HG03378 (cell line): ENCODE measurements at regions not wholly inside any gene's neighbourhood (a gene's known extent, or its start where the extent isn't known, plus 50 kb on each side); places are given as distances from the start of the nearest gene placed in this dataset.

Source experiments
- ATAC-seq: cut with Tn5 transposase; IDR thresholded peaks from one replicate; pipeline ENCODE4 v1.9.1; 2021; ENCODE audit warnings: mild to moderate bottlenecking, moderate library complexity; ENCODE audit not compliant: unreplicated experiment

DNA sequence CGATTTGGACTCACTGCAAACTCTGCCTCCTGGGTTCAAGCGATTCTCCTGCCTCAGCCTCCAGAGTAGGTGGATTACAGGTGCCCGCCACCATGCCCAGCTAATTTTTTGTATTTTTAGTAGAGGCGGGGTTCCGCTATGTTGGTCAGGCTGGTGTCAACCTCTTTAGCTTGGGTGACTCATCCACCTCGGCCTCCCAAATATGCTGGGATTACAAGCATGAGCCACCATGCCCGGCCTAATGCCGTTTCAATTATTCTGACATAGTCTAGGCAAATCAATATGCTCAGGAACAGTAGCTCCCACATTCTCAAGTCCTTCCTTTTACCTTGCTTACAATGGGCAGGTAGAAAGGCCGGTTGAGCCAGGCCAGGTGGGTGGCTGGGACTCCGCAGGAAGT lies 82.0 kb upstream of the EEA1 start:
- ATAC-seq, result no peak

DNA sequence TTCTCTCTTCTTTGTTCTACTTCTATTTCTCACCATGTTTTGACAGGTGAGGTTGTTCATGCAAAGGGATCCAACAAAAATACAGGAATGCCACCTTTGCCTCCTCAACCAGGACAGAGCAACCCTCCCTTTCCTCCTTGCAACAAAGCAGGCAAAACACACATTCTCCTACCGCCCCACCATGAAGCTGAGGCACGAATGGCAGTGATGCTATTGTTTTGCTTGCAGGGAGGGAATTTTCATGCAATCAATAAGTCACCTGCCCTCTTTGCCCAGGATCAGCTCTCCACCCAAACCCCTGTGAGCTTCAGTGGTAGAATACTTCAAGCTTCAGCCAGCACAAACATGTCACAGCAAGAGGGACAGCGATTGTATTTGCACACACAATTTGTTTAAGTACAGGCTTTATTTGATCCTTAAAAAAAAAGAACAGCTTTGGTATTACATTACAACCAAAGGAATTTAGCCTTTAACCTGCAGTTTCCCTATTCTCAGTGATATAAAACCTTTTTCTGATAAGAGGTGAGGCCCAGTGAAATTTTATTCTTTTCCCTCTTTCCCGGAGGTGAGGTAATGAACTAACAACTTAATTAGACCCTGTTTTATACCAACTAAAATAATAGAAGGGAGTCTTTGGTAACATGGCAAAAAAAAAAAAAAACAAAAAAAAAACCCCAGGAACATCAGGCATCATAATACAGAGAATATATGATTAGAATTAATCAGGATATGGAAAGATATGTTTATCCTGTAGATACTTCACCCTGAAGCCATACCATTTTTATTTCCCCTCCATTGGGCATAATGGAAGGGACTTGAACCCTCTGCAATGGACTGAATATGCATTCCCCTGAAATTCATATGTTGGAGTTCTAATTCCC lies 87.0 kb upstream of the EEA1 start:
- no peak for ATAC-seq

DNA sequence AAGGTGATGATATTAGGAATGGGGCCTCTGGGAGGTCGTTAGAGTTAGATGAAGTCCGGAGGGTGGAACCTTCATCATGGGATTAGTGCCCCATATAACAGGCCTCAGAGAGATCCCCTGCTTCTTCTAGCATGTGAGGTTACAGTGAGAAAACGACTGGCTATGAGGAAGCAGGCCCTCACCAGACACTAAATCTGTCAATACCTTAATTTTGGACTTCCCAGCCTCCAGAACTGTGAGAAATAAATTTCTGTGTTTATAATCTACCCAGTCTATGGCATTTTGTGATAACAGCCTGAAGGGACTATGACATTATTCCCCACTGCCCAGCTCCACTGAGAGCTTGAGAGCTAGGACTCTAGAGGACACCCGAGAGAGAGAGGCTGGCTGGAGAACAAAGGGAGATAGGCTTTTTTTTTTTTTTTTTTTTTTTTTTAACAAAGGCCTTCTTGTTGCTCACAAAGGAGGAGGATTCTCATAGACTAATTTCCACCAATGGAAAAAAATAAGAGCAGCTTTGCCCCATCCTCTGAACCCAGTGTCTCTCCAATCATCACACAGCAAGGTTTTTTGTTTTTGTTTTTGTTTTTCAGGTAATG lies 87.8 kb upstream of the EEA1 start:
- no peak for ATAC-seq

DNA sequence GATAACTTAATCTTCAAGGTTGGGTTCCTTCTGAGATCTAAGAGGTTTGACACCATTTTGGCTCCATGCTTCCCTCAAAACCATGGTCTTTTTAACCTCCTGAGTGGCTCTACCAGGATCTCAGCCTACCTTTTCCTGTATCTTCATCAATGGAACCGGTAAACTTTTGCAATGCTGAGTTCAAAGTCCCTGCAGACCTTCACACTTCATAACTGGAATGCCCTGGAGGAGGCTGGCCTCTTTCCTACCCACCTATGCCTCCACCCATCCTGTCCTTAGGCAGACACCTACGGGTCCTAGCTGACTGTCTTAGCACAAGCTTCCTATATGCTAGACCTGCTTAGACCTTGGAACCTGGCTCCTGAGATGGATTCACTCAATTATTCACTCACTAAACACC lies 89.5 kb upstream of the EEA1 start:
- no peak for ATAC-seq

DNA sequence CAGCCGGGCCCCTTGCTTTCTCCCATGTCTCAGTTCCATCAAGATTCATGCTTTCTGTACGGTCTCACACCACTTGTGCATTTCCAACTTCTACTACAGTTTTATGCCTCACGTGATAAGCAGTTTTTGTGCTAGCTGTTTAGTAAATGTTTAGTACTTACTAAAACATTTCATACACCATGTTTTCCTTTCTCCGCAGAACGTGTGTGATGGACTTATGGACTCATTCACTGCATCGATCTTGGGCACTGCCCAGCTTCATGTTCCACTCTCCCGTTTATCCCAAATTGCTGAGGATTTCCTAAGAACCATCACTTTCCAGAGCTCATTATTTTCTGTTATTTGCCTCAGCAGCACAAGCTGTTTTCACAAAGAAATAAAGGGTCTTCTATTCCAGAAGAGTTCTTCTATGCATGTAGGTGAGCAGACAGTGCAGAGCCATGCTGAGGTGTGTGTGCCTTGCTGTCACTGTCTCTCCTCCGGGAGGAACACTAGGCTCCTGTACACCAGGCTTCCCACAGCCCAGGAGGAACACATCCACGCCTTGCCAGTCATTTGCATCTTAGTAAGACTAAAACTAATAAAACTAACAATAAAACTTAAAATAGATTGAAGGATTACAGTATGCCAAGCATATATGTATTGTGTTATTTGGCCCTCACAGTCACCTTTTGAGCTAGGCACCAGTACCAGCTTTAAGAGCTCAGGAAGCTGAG lies 90.3 kb upstream of the EEA1 start:
- ATAC-seq, result no peak

DNA sequence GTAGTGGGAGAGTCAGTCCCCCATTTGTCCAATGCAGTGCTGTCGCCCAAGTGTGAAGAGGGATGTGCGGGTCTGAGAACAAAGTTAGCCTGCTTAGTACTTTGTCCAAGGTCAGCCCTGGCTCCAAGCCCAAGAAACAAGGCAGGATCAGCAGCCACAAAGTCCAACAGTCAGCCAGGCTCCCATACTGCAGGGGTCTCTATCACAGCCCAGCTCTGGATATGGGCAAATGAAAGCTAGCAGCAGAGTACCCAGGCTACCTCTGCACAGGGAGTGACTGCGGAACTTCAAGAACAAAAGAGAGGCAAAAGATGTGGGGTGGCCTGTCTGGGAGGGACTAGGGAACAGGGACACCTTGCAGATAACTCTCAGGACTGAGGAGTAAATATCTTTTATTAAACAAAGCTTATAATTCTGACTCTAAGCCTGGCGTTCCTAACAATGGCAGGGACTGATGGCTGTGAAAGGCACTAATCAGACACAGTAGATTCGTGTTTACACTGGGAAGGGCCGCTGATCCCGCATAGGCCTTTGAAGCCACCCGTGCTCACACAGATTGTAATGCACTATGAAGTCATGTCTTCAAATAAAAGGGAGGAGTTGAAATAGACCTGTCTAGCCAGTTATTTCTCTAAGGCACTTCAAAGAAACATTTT lies 91.0 kb upstream of the EEA1 start:
- ATAC-seq, result no peak

DNA sequence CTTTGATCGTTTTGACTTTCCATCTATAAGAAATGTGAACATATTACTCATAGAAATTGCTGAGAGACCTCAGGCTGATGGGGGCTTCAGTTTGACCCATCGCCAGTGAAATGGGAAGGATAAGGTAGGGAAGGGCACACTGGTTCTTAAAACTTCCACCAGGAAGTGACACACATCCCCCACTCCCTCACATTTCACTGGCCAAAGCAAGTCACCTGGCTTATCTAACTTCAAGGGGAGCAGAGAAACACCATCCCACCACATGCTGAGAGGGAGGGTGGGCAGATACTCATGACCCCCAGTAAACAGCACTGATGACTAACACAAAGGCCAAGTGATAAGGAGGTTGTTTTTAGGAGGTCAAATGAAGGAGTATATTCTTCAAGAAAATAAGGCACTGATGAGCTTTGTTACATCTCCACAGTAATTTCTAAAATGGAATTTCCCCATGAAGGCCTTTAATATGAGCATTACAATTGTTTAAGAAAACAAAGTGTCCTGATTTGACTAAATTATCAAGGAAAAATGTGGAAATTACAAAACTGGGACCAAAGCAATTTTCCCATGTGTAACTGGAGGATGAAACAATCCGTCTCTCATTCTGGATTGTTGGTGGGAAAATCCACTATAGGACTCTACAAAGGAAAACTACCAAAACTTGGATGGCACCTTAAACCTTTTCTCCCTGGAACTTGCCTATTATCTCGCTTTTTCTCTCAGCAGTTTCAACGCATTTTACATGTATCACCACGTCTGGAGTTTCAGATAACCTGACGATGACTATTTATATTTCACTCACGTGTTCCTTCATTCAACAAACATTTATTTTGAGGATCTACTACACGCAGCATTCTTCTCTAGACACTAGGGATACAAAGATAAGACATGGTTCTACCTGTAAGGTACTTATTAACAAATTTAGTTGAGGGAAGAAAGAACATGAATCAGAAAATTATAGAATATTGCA lies 91.8 kb upstream of the EEA1 start:
- no peak for ATAC-seq

DNA sequence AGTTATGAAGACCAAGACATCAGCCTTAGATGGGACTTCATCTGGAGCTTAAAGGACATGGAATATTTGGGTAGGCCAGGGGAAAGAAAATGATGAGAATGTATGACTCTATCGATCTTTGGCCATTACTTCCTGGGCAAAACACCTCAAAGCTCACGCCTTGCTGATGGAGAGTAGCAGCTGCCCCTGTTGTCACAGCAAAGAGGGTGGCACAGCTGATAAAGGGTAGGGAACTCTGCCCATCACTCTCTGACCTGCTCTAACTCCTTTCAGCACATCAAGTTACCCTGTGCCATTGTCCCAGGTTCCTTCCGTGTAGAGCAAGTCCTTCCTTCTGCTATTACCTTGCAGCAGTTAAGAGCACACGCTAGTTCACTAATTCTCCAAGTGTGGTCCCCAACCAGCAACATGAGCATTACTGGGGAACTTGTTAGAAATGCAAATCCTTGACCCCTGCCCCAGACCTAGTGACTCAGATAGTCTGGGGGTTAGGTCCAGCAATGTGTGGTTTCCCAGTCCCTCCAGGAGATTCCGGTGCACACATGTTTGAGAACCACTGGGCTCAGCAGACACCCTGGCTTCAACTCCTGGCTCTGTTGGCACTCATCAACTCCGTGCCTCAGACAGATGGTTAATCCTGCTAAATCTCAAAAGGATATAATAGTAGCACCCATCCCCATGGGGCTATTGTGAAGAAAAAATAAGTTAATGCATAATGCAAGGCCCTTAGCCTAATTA lies 93.7 kb upstream of the EEA1 start:
- no peak for ATAC-seq

DNA sequence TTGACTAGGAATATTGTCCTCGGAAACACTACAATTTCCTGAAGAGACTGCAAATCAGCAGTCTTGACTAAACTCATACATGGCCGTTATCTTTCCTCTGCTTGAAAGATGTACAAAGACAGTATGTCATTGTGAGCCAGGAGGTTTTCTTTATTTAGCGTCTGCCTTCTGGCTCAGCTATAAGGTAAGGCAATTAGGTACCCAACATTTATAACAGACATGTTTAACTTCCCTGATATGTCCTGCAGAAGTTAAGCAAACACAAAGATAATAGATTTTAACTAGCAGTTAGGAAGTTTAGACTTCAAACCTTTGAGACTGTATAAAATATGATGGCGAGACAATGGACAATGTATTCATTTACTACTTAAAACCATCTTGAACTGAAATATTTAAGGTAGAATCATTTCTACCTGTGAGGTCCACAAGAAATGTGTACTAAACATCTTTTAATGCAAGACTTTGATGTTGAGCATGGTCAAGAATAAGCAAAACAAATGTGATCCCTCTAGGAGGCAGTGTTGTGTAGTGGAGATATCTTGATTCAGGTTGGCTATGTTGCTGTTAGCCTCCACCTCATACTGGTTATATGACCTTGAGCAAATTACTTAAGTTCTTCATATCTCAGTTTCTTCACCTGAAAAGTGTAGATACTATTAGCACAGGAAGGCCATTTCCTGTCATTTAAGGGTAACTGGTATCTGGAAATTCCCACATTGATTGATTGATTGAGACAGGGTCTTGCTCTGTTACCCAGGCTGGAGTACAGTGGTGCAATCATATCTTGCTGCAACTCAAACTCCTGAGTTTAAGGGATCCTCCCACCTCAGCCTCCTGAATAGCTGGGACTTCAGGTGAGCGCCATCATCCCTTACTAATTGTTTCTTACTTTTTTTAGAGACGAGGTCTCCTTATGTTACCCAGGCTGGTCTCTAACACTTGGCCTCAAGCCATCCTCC lies 96.3 kb upstream of the EEA1 start:
- ATAC-seq, result peak; percentile 83

DNA sequence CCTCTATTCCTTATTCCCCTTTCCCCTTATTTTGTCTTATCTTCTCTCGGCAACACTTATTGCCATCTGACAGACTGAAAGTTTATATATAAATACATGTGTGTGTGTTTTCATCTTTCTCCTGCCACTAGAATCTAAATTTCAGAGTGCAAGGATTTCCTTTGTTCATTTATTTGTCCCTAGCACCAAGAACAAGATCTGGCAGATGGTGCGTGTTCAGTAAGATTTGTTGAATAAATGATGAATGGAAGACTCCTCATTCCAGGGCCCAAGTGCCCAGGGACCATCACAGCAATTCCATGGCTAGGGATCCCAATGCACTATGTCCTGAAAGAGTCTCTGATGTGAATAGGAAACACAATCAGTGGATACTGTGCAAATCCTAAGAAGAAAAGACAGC lies 97.9 kb upstream of the EEA1 start:
- ATAC-seq, result no peak

DNA sequence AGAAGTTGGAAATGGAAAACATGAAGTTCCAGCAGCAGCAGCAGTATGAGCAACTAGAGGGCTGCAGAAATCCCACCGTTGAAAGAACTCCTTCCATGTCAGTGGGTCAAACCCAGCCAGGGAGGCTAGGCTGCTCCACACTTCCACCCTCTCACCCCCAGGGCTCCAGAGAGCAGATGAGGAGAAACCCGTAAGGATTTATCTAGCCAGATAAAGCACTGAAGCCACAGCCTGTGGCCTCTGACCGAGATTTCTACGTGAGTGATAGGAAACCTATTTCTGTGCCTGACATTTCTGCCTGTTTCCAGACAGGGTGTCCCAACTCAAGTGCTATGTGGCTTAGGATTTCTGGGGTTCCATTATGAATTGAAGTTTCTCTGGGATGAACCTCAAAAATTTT lies 100.0 kb upstream of the EEA1 start:
- no peak for ATAC-seq

DNA sequence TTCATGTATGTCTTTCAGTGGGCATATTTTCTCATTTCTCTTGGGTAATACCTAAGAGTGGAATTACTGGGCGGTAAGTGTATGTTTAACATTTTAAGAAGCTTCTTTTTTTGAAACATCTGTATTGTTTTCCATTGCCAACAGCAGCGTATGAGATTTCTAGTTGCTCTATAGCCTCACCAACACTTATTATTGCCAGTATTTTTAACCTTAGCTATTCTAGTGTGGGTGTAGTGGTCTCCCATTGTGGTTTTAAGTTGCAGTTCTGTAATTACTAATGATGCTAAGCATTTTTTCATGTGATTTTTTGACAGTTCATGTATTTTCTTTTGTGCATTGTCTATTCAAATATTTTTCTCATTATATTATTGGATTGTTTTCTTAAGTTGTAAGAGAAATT lies 101.9 kb upstream of the EEA1 start:
- ATAC-seq, result no peak

DNA sequence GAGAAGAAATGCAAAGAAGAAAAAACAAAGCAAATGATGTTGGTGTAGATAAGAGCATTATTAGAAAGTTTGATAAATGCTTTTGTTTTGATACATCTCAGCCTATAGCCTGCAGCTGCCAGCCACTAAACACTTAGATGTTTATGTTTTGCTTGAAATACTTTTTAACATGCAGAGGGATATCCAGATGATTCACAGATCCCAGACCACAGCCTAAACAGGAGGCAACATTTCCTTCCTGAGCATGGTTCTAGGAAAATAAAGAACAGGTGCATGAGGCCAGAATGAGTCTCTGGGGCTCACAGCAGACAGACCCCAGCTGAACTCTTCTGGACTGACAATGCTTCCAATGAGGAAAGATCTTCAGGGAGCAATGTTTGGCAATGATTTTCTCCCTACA lies 103.7 kb upstream of the EEA1 start:
- ATAC-seq, result no peak

DNA sequence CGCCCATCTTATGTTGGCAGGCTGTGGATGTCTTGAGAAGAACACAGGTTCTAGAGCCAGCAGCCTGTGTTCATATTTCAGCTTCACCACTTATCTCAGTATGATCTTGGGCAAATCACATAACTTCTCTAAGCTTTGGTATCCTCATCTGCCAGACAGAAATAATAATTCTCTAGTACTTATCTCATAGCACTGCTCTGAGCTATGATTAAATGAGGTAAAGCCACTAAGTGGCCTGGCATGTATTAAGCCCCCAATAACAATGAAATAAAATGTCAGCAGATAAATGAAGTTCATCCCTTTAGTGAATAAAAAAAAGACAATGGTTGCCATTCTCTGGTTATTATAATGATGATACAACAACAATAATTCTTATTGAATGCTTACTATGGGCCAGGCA lies 104.9 kb upstream of the EEA1 start:
- ATAC-seq, result no peak

DNA sequence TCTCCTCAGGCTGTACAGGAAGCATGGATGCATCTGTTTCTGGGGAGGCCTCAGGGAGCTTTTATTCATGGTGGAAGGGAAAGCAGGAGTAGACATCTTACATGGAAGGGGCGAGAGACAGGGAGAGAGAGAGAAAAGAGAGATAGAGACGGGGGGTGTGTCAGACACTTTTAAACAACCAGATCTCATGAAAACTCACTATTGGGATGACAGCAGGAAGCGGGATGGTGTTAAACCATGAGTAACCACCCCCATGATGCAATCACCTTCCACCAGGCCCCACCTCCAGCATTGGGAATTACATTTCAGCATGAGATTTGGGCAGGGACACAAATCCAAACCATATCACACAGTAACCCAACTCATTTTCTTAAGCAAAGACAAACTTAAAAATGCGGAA lies 110.0 kb upstream of the EEA1 start:
- ATAC-seq, result no peak

DNA sequence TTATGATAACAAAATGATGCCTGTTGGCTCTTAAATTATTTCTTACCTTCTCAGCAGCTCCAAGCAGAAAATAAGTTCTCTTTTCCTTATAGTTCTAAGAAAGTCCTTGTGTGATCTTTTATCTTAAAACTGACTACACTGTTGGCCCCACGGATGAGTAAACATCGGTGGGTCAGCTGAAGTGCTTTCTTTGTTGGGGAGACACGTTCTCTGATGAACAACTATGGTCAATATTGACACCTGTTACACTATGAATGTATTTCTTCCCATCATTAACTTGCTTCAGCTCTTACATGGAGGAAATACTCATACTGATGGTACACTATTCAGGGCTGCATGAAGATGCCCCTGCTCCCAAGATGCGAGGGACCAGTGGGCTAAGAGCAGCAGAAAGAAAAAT lies 110.8 kb upstream of the EEA1 start:
- no peak for ATAC-seq

DNA sequence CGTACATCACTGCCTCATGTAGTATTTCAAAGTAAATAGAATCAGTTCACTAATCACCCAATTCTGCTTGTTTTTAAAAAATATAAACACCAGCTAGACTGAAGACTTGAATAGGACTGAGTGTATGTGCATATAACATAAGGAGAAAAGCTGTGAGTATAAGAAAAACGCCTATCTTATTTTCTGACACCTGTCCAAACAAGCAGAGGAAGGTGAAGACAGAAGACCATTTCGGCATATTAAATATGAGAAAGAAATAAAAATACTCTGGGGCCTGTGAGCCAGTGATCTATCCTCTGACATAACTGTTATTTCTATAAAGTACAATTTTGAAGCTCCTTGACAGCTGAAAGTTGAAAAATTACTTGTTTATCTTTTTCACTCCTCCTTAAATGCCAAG lies 111.3 kb upstream of the EEA1 start:
- ATAC-seq, result no peak

DNA sequence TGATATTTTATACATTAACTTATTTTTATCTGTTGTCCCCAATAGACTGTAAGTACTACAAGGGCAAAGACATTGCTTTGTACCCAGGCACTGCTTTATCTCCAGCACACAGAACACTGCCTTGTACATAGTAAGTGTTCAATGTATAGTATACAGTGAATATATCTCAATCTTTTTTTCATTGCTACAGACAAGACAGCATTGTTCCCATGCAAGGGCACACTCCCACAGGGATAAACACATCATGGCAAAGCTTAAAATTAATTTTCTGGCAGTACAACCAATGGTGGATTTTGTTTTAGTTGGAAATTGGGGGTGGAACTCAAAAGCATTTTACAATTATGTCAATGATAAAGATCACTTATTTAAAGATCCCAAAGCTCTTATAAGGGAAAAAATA lies 112.3 kb upstream of the EEA1 start:
- ATAC-seq, result no peak

DNA sequence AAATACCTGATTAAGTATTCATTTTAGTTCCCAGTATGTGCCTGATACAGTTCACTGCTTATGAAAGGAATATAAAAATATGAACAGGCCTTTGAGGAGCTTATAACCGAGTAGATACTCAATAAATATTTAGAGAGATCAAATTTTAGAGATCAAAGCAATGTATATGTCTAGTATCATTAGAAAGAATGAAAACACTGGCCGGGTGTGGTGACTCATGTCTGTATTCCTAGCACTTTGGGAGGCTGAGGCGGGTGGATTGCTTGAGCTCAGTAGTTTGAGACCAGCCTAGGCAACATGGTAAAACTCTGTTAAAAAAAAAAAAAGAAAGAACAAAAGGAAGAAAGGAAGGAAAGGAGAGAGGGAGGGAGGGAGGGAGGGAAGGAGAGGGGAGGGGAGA lies 113.2 kb upstream of the EEA1 start:
- no peak for ATAC-seq
